DND-41 (cell line): ENCODE measurements at regions not wholly inside any gene's neighbourhood (a gene's known extent, or its start where the extent isn't known, plus 50 kb on each side); places are given as distances from the start of the nearest gene placed in this dataset.

ENCODE experiments used
- EZH2 ChIP-seq: IDR thresholded peaks from 3 replicates; pipeline ENCODE4 v1.6.1; 2012; ENCODE audit warnings: borderline replicate concordance, low read depth, mild to moderate bottlenecking, moderate library complexity, low read length, inconsistent platforms; ENCODE audit not compliant: severe bottlenecking
- TF ChIP-seq, protein P1 (sequence below): IDR thresholded peaks from 2 replicates; pipeline ENCODE4 v1.5.1; 2012; ENCODE audit warnings: borderline replicate concordance, low read length, moderate library complexity, mild to moderate bottlenecking; ENCODE audit not compliant: poor library complexity, severe bottlenecking; ENCODE audit errors: extremely low read depth

DNA sequence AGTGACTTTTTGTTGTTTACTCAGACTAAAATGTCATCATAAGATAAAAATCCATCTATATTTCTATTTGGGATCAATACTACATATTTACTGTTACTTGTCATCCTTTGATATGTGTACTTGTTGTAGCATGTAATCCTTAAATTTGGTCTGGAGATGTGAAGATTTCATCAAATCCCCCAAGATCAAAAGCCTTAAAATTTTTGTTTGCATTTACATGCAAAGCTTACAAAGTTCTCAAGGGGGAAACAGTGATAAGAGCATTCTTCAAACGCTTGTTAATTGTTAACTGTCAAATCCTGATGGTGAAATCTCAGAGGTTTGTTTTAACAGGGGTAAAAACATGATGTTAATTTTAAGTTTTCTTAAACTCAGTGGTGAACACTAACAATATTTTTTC, 84.9 kb upstream of the SKAP2 start:
- TF ChIP-seq, protein P1, sequence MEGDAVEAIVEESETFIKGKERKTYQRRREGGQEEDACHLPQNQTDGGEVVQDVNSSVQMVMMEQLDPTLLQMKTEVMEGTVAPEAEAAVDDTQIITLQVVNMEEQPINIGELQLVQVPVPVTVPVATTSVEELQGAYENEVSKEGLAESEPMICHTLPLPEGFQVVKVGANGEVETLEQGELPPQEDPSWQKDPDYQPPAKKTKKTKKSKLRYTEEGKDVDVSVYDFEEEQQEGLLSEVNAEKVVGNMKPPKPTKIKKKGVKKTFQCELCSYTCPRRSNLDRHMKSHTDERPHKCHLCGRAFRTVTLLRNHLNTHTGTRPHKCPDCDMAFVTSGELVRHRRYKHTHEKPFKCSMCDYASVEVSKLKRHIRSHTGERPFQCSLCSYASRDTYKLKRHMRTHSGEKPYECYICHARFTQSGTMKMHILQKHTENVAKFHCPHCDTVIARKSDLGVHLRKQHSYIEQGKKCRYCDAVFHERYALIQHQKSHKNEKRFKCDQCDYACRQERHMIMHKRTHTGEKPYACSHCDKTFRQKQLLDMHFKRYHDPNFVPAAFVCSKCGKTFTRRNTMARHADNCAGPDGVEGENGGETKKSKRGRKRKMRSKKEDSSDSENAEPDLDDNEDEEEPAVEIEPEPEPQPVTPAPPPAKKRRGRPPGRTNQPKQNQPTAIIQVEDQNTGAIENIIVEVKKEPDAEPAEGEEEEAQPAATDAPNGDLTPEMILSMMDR = no peak
- no peak for TF ChIP-seq EZH2
